GM19099 (cell line): ENCODE measurements at regions not wholly inside any gene's neighbourhood (a gene's known extent, or its start where the extent isn't known, plus 50 kb on each side); places are given as distances from the start of the nearest gene placed in this dataset.

ENCODE experiments used
- POLR2A ChIP-seq: IDR thresholded peaks from 3 replicates; pipeline ENCODE4 v1.6.1; 2011; ENCODE audit warnings: low read depth; ENCODE audit not compliant: insufficient read length; ENCODE audit errors: extremely low read depth

DNA sequence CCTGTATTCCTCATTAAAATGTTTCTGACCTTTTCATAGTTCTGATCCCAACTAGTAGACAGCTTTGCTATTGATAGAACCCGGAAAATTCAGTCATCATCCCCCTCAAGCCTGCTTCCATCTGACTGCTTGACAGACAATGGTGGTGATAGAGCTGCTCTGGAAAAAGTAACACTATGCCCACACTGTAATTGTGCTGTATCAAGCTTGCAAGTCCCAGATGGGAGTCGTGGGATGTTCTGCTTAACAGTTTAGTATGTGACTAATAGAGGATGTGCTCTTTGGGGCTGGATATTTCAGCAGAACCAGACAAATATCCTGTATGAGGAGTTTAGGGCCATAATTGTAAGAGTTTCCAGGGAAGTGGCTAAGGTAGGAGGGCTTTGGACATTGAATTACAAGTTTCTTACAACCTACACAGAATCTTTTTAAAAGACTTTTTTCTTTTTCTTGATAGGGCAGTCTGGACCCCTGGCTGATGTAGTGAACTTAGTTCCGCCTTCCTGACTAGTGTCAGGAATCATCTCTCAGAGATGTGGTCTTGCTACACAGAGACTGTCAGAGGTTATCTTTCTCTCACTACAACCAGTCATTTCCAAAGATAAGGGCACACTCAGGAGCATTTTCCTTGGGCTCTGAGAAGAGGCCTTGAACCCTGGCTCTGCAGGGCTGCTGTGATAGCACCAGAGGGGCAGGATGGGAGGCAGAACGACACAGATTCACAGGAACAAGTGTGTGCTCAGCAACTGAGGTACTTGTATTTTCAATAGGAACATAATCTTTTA, 158.0 kb upstream of the RBMS1 start:
- no peak for TF ChIP-seq POLR2A

DNA sequence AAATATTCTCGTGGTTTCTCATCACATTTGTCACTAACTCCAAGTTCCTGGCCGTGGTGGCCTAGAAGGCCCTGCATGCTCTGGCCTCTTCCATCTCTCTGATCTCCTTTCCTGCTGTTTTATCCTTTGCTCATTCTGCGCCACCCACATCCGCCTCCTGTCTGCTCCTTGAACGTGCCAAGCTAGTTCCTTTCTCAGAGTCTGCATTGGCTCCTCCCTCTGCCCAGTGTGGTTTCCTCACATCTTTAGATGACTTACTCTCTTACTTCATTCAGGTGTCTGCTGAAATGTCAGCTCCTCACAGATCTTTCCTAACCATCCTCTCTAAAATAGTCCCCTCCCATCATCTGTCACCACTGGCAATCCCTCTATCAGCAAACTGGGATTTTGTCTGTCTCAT, 158.6 kb upstream of the RBMS1 start:
- no peak for TF ChIP-seq POLR2A

DNA sequence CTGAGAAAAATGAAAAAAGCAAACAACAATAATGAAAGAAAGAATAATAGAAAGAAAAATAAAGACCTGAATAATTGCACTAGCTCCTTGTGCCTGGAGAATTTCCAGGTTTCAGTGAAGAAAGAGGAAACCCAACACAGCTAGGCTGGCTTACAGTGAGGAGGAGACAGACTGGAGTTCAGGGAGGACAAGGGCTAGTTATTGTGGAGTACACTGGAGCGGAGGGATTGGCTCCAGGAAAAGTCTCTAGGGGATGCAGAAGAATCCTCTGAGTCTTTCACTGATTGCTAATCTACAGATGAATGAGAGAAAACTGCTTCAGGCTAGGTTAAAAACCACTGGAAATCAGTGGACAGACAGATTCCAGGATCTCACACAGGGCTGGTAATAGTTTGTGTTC, 163.6 kb upstream of the RBMS1 start:
- no peak for TF ChIP-seq POLR2A

DNA sequence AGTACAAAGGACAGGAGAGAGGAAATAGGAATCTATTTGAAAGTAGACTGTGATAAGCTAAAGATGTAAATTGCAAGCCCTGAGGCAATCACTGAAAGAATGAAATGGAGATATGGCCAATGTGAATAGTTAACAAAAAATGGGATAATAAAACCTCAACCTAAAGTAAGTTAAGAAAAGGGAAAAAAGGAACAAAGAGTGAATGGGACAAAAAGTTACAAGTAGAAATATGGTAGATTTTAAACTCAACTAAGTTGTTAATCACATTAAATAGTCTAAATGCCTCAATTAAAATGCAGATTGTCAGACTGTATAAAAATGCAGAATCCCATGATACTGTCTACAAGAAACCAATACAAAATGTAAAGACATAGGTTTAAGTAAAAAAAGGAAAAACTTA, 165.2 kb upstream of the RBMS1 start:
- no peak for TF ChIP-seq POLR2A

DNA sequence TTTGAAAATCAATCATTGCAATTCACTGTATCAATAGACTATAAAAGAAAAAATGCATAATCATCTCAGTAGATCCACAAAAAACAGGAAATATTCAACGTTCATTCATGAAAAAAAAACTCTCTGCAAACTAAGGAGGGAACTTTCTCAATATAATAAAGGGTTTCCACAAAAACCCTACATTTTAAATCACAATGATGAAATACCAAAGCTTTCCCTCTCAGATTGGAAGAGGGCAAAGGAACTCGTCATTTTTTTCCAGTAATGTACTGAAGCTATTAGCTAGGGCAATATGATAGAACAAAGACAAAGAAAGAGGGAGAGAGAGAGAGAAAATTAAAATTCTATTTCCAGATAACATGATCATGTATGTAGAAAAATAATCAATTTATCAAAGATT, 167.1 kb upstream of the RBMS1 start:
- no peak for TF ChIP-seq POLR2A

DNA sequence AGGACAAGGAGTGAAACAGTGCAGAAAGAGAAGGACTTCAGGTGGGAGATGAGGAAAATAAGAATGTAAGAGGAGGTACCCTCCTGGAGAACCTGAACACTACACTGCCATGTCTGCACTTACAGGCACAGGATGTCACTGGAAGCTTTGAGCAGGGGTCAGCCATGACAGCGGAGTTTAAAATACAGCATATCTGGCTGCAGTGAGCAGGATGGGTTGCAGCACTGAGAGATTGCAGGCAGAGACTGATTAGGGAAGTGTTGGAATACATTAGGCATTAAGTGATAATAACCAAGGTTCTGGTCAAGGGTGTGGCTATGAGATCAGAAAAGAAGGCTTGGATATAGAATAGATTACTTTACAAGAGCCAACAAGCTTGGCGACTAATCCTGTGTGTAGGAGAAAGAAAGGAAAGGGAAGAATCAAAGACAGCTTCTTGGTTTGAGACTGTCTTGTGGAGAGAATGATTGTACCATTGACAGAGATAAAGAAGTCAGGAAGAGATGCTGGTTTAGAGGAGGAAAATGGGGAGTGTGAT, 171.1 kb upstream of the RBMS1 start:
- TF ChIP-seq POLR2A = no peak

DNA sequence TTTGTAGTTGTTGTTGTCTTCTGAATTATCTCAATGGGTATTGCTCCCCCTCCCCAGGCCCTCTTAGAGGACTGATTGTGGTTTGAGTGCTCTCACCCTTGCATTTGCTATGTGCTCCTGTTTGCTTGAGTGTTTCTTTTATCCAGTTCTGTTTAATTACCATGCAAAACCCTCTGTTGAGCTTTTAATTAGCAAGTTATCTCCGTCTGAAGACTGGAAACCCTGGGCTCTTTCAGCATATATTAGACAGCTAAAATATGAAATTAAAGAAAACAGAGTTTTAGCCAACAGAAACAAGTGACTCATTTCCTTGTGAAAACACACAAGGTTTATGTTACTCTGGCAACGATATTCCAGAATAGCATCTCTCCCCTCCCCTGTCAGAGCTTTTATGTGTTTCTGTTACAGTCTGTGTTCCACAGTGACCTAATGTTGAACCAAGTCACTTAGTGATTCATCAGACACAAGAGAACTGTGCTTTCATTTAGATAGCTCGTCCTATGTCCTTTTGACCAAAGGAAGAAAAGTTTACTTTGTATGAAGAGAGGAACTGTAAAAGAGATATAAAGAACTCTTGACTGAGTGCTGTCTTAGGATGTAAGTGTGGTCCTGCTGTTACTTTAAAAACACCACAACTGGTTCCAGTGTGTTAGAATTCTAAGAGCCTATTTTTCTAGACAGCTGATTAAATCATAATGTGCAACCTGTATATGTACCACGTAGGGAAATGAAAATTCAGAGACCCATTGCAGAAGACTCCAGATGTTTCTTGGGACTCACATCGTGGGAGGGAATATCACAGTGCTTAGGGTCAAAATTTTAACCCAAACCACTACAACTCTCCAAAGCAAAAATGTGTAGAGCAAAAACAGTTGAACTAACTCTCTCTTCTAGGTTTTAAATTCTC, 172.8 kb upstream of the RBMS1 start:
- no peak for TF ChIP-seq POLR2A

DNA sequence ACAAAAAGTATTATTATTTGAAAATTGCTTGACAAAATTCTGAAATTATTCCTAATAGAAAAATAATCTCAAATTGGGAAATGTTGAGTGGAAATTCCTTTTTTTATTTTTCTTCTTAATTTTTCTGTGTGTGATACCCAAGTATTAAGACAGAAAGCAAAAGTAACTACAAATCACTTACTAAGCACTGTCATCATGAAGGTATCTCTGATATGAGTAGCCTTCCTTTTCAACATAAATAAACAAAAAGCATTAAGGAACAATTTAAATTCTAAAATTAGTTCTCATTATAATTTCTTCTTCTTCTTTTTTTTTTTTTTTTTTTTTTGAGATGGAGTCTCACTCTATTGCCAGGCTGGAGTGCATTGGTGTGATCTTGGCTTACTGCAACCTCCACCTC, 174.2 kb upstream of the RBMS1 start:
- no peak for TF ChIP-seq POLR2A

DNA sequence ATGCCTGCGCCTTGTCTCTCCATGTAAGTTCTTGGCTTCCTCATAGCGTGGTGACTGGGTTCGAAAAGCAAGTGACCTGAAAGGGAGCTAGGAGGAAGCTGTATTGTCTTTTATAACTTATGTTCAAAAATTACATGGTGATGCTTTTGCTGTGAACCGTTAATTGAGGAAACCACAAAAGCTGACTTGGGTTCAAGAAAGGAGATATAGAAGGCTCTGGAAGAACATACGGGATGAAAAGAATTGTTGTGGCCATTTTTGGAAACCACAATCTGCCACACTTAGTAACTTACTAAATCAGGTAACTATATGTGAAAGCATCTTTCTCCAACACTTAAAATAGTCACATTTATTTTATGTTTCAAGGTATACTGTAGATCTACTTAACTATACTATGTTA, 177.0 kb upstream of the RBMS1 start:
- no peak for TF ChIP-seq POLR2A

DNA sequence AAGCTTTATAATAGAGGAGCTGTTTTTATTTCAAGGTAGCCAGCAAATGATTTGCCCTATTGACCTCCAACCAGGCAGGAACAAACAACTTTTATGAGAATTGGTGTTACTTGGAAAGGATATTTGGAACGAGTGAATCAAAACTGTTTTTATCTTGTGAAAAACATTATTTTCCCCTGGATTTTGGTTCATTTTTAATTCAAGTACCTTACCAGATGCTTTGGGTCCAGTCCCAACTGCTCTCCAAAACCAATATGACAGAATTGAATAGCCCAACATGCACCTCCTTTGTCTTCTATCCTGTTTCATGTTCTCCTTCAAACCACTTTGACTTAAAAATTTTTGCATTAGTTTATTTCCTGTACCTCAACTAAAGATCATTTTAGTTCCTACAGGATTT, 178.6 kb upstream of the RBMS1 start:
- TF ChIP-seq POLR2A = no peak

DNA sequence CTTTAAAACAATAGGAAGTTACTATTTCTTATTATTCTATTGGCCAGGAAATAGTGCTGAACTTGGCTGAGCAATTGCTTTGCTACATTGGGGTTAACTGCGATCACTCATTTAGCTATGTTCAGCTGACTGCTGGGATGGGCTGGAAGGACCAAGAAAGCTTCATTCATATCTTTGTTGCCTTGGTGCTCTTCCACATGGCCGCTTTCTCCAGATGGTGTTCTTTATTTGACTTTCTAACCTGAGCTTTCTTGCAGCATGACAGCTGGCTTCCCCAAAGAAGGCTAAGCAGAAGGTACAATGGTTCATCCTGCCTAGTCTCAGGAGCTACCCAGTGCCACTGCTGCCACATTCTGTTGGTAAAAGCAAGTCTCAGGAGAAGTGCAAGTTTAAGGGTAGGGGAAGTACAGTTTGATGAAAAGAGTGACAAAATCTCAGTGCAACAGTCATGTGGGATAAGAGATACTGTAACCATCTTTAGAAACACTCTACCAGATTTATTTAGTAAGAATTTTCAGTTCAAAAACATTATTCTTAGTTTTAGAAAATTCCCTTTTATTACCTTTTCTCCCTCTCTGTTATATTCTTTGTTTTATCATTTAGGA, 180.6 kb upstream of the RBMS1 start:
- TF ChIP-seq POLR2A = no peak

DNA sequence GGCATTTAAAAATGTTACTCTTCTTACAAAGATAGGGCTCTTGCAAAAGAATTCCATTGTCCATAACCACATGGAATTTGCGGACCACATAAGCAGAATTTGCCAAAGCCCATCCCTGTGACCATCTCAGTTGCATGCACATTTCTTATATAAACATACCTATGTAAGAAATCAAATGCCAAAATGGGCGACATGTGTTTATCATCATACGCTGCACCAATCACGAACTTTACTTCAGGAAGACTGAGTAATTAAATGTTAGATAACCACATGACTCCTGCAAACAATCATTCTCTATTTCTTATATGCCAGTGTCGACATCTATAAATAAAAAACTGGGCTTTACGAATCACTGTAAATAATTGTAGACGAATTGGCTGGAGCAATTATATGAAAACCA, 186.1 kb upstream of the RBMS1 start:
- no peak for TF ChIP-seq POLR2A

DNA sequence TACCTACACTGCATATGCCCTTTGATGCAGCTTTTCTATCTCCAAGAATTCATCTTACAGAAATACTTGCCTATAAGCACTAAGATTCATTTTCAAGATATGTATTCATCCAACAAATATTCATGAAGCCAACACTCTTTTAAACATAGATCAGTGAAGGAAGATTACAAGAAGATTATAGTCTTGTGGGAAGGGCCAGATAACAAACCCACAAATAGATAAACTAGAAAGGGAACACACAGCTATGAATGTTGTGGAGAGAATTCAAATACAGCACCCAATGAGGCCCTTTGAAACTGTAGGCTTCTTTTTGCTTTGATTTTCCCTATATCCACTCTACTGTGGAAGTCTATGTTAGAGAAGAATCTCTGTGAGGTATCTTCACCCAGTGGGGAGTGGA, 186.7 kb upstream of the RBMS1 start:
- TF ChIP-seq POLR2A = no peak

DNA sequence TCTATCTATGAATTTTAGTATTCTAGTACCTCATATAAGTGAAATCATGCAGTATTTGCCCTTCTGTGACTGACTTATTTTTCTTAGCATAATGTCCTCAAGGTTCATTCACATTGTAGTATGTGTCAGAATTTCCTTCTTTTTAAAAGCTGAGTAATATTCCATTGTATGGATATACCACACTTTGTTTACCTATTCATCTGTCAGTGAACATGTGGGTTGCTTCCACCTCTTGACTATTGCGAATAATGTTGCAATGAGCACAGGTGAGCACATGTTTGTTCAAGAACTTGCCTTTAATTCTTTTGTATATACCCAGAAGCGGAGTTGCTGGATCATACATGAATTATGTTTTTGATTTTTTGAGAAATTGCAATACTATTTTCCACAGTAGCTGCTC, 187.4 kb upstream of the RBMS1 start:
- no peak for TF ChIP-seq POLR2A

DNA sequence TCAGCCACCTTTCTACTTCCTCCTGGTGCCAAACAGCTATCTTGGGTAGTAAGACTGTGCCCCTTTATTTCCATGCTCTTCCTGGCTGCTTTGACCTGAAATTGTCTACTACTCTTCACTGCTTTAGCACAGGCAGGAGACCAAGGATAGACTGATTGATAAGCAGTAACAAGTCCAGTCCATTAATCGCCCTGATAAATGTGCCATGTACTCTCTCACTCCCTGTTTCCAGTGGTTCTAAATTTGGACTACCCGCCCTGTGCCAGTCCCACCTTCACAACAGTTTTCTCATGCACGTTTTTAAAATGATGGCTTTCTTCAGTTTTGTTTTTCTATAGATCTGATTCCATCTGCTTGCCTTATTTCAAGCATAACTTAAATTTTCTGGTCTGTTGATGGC, 189.6 kb upstream of the RBMS1 start:
- TF ChIP-seq POLR2A = no peak
